ENCODE measurements at regions not wholly inside any gene's neighbourhood (a gene's known extent, or its start where the extent isn't known, plus 50 kb on each side); places are given as distances from the start of the nearest gene placed in this dataset.

- DNase-seq (ENCODE audit: low read depth in 1 of 2, low spot score in 1 of 2): no peak
Observed at GRCh38 chr12:127343940-127344339, 923.0 kb upstream of the TMEM132C start.

- DNase-seq (ENCODE audit: low read depth in 1 of 2, low spot score in 1 of 2): no peak
Observed at GRCh38 chr12:127351481-127352010, 915.4 kb upstream of the TMEM132C start.

- no peak for DNase-seq (ENCODE audit: low read depth in 1 of 2, low spot score in 1 of 2)
Observed at GRCh38 chr12:127355061-127355841, 911.7 kb upstream of the TMEM132C start.

GRCh38 chr12:127358888-127359287, 908.1 kb upstream of the TMEM132C start:
- DNase-seq (ENCODE audit: low read depth in 1 of 2, low spot score in 1 of 2): no peak

- no peak for DNase-seq (ENCODE audit: low read depth in 1 of 2, low spot score in 1 of 2)
Observed at GRCh38 chr12:127360580-127360979, 906.4 kb upstream of the TMEM132C start.

GRCh38 chr12:127362121-127362520, 904.8 kb upstream of the TMEM132C start:
- DNase-seq (ENCODE audit: low read depth in 1 of 2, low spot score in 1 of 2): no peak

GRCh38 chr12:127363392-127363791, 903.6 kb upstream of the TMEM132C start:
- DNase-seq (ENCODE audit: low read depth in 1 of 2, low spot score in 1 of 2): no peak

- DNase-seq (ENCODE audit: low read depth in 1 of 2, low spot score in 1 of 2): no peak
Observed at GRCh38 chr12:127373559-127373958, 893.4 kb upstream of the TMEM132C start.

- DNase-seq (ENCODE audit: low read depth in 1 of 2, low spot score in 1 of 2): no peak
Observed at GRCh38 chr12:127374447-127374846, 892.5 kb upstream of the TMEM132C start.

- DNase-seq (ENCODE audit: low read depth in 1 of 2, low spot score in 1 of 2): peak in 1 of 2 donors; percentile 7
Observed at GRCh38 chr12:127381043-127381668, 885.8 kb upstream of the TMEM132C start.

- DNase-seq (ENCODE audit: low read depth in 1 of 2, low spot score in 1 of 2): no peak
Observed at GRCh38 chr12:127381681-127382080, 885.3 kb upstream of the TMEM132C start.

GRCh38 chr12:127383281-127383680, 883.7 kb upstream of the TMEM132C start:
- DNase-seq (ENCODE audit: low read depth in 1 of 2, low spot score in 1 of 2): no peak

- DNase-seq (ENCODE audit: low read depth in 1 of 2, low spot score in 1 of 2): no peak
Observed at GRCh38 chr12:127386723-127387122, 880.2 kb upstream of the TMEM132C start.

- DNase-seq (ENCODE audit: low read depth in 1 of 2, low spot score in 1 of 2): no peak
Observed at GRCh38 chr12:127388985-127389384, 878.0 kb upstream of the TMEM132C start.

- no peak for DNase-seq (ENCODE audit: low read depth in 1 of 2, low spot score in 1 of 2)
Observed at GRCh38 chr12:127389923-127390322, 877.0 kb upstream of the TMEM132C start.

GRCh38 chr12:127393465-127393864, 873.5 kb upstream of the TMEM132C start:
- no peak for DNase-seq (ENCODE audit: low read depth in 1 of 2, low spot score in 1 of 2)

- DNase-seq (ENCODE audit: low read depth in 1 of 2, low spot score in 1 of 2): no peak
Observed at GRCh38 chr12:127393896-127394295, 873.1 kb upstream of the TMEM132C start.

- no peak for DNase-seq (ENCODE audit: low read depth in 1 of 2, low spot score in 1 of 2)
Observed at GRCh38 chr12:127396734-127397133, 870.2 kb upstream of the TMEM132C start.

GRCh38 chr12:127398016-127398710, 868.8 kb upstream of the TMEM132C start:
- DNase-seq (ENCODE audit: low read depth in 1 of 2, low spot score in 1 of 2): no peak

GRCh38 chr12:127399451-127399850, 867.5 kb upstream of the TMEM132C start:
- no peak for DNase-seq (ENCODE audit: low read depth in 1 of 2, low spot score in 1 of 2)

- no peak for DNase-seq (ENCODE audit: low read depth in 1 of 2, low spot score in 1 of 2)
Observed at GRCh38 chr12:127400221-127400620, 866.7 kb upstream of the TMEM132C start.

- DNase-seq (ENCODE audit: low read depth in 1 of 2, low spot score in 1 of 2): no peak
Observed at GRCh38 chr12:127401005-127401404, 866.0 kb upstream of the TMEM132C start.
